Head of caudate nucleus (tissue), 42 donors: ENCODE measurements at regions not wholly inside any gene's neighbourhood (a gene's known extent, or its start where the extent isn't known, plus 50 kb on each side); places are given as distances from the start of the nearest gene placed in this dataset.
A peak's percentile ranks its signal among the peaks of the same experiment; 100 is the strongest.

Experiments
- DNase-seq, 42 donors: peaks; one replicate each; pipeline versions ENCODE4 v3.0.0 to v3.0.0-alpha.2; 2020 to 2021; ENCODE audit warnings: mixed read lengths in 7 of 42
- intact Hi-C: fragments of 100-400 bp; cut with DNase I; formaldehyde crosslinking; loops from one replicate; pipeline ENCODE4 v1.15.0; 2022

DNA sequence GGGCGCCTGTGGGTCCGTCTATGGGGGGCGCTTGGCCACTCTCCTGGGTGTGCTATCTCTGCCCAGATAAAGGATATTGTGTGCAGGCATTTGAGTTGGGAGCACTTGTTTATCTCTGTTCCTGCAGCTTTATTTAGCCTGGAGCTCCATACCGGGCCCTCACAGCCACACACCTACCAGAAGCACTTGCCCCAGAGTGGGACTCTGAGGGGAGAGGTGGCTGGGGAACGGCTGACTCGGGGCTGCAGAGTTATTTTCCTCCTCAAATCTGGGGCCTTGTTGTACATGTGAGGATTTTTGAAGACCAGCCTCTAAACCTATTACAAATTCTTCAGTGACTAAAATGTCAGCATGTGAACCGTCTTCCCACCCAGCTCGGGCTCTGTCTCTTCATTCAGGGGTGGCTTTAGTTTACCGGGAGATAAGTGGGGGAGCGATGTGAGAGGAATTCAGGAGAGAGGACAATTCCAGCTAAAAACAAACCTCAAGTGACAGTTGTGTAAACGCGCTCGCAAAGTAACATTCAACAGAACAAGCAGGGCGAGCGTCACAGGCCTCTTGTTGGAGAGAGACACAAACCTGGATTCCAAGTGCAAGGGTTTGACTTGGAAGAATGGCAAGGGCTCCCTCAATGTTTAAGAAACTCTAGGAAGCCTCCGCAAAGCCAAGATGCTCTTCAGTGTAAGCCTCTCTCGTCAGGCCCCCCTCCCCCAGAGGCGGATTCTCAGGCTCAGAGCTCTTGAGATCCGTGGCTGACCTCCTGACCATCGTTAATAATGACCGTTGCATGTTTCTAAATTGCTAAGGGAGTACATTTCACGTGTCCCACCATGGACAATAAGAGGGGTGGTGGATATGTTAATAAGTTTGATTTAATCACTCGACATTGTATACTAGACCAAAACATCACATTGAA lies 548.9 kb downstream of the QKI start:
- intact Hi-C loops, result loop anchor here (10.0 kb wide), 1 partner anchor 141 kb away; no protein-coding TSS in a partner anchor
- no peak for DNase-seq

DNA sequence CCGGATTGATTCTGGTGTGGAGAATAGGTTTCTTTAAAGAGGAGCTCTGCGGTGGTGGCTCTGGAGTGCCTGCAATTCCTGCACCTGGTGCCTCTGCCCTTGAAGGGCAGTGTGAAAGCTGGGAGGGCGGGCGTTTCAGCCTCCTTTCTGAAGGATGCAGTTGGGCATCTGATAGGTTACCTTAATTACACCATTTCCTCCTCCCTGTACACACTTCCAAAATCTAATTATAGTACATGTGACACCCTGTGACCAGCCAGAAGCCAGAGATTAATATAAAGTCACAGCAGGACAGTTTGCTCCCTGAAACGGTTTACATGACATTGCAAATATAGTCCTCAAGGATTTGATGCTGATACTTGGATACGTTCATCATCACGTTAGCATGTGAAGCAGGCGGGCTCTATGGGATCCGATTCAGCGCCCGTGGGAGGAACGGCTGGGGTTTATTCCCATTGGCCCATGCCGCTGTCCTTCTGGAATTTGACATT lies 548.2 kb downstream of the QKI start:
- DNase-seq, result no peak
- intact Hi-C loops, result loop anchor here (10.0 kb wide), 1 partner anchor 142 kb away; no protein-coding TSS in a partner anchor

DNA sequence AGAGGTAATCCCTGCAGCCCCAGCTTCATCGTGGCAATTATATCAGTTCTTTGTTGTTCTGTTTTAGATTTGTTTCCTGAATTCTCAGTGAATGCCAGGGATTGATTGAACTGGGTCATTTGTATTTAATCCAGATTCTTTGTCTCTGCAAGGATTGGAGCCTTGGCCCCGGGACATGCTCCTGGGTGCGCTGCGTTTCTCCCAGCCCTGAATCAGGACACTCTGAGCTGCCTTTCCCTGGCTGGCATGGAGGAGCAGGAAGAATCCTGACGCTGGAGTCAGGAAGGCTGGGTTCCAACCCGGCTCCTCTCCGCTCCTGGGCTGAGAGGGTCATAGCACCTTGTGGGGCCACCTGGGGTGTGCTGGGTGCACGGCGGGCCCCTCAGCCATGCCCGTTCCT lies 545.6 kb downstream of the QKI start:
- peak in 14 of 42 donors; percentile 24 to 62 (median 38) for DNase-seq
- intact Hi-C loops, result loop anchor here (10.0 kb wide), 1 partner anchor 145 kb away; no protein-coding TSS in a partner anchor

DNA sequence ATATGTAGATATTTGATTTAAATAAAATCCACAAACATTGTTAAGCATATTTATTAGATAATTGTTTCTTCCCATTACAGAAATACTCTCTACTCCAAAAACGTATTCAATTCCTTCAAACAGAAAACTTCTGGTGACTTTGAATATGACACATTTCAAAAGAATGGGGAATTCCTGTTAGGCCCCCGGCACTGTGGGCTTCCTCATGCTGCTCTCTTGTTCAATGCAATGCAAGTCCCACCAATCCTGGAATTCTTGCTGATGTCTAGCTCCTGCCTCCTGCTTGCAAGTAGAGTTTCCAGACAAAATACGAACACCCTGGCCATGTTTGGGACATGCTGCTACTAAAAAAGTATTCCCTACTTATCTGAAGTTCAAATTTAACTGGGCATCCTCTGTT lies 544.1 kb downstream of the QKI start:
- intact Hi-C loops, result loop anchor here (10.0 kb wide), 2 partner anchors 374 to 534 kb away; no protein-coding TSS in a partner anchor

DNA sequence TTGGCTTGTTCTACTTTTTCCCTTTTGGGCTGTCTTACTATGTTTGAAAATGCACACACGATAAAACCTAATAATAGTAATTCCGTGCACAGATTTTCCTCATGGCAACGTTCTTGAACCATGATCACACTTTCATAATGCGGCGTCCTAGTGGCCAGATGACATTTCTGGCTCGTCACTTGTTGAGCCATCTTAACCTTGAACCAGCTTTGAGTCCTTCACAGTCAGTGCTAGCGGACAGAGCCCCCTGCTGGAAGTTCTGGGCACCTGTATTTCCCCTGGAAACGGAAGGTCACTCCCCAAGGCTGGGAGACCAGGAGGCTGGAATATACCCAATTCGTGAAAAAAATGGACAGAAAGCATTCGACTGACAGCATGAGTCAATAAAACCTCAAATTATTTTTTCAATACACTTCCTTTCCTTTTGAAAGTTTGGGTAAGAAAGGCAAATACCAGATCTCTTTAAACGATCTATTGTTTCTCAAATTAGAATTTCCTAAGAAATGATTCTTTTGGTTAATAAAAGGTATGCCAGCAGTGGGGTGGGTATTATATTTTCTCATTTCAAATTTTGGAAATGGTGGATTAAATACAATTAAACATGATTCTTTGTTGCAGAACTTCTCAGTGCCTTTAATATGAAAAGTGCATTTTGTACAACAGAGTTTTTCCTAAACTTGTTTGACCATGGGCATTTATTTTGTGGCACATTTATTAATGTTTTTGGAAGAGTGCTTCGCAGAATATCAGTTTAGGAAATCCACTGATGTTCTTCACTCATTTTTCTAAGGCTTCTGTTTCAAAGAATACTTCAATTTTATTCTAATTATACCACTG lies 542.3 kb downstream of the QKI start:
- DNase-seq, result peak in 41 of 42 donors; percentile 50 to 93 (median 79)
- intact Hi-C loops, result loop anchor here (10.0 kb wide), 2 partner anchors 372 to 532 kb away; no protein-coding TSS in a partner anchor

More for the DNA sequence above, 544.1 kb downstream of the QKI start:
- no peak for DNase-seq

DNA sequence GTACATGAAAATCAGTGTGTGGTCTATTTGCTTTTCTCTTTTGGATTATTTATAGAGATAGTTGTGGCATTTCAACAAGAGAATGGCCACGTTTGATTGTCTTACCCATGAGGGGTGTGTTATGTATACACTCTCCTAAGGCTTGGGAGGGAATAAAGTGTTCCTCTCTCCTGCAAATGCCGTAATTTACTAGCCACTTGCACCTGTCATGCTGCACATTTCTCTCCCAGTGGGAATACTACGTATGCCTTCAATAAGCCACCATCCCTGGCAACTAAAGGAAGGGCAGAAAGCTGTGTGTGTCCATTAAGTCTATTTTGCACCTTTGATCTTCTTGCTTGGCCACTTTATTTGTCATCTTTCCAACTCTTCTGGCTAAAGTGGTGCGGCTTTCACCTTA lies 541.2 kb downstream of the QKI start:
- DNase-seq, result no peak
- intact Hi-C loops, result loop anchor here (10.0 kb wide), 2 partner anchors 371 to 531 kb away; no protein-coding TSS in a partner anchor

DNA sequence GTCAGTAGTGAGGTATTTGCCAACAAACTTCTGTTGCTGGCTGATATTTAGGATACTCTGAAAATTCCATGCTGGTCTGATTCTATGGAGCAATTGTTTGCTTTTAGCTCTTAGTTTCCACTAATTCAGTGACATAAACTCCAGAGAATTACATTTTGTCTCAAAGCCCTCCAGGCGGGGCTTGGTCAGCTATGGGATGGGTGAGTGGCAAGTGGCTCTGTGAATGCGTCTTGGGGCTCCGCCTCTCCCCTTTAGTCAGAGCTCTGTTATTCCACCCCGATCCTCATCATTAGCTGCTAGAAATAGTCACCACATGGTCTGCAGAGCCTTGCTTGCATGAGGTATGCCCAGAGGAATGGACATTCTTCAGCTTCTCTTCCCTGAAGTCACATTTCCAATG lies 540.6 kb downstream of the QKI start:
- intact Hi-C loops, result loop anchor here (10.0 kb wide), 2 partner anchors 370 to 530 kb away; no protein-coding TSS in a partner anchor
- no peak for DNase-seq

DNA sequence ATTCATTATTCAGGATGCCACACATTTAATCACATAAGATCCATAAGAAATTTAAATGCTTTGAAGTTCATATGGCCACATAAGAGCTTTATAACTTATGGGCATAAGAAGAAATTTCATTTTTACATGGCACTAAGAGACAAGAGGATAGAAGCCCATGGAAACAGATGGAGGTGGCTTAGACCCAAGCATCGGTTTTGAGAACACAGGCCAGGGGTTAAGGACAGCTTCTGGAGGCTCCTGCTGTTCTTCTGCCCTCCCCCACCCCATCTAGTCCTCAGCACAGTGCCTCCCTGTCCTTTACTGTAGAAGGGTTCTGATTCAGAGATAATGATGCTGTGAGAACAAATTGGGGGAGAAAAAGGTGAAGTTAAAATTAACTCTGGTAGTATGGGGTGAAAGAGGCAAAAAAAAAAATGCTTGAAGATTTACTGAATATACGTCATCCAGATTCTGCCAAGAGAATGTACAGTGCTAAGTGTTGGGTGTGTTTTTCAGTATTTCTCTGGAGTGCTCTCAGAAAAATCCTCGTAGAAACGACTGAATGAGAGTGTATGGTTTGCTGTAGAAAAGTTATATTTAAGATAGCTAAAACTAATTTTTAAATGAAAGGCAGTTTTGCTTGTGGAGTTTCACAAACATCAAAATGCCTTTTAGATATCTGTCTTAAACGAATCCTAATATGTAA lies 539.7 kb downstream of the QKI start:
- intact Hi-C loops, result loop anchor here (10.0 kb wide), 2 partner anchors 369 to 529 kb away; no protein-coding TSS in a partner anchor
- no peak for DNase-seq

DNA sequence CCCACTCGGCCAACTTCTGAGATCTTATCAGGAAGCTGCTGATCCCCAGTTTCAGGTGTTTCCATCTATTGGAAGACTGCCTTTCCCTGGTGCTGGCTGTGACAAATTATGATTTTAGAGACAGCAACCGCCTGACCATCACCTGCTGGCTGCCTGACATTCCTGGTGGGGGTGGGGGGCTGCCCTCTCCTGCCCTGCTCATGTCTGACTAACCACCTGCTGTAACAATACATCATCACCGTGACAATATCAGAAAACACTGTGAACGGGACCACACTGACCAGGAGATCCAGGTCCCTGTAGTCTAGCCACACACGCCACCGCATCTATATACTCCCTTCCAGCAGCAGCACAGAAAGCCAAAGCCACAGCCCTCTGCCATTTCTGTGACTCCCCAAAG lies 537.5 kb downstream of the QKI start:
- intact Hi-C loops, result loop anchor here (10.0 kb wide), 2 partner anchors 367 to 527 kb away; no protein-coding TSS in a partner anchor
- DNase-seq, result peak in 1 of 42 donors; percentile 31

DNA sequence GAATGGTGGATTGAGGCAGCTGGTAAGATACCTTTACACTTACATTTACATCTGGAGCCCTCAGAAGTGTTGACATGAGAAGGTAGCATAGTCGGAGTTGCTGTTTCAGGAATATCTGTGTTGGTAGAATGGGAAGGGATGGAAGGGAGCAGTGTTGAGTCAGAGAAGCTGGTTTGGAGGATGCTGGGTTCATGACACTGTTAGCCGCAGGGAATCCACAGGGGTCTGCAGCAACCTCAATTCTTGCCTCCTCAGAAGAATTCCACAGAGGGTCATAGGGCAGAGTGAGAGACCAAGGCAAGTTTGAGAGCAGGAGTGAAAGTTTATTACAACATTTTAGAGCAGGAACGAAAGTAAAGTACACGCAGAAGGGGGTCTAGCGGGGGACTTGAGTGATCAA lies 536.8 kb downstream of the QKI start:
- intact Hi-C loops, result loop anchor here (10.0 kb wide), 2 partner anchors 367 to 527 kb away; no protein-coding TSS in a partner anchor
- no peak for DNase-seq

DNA sequence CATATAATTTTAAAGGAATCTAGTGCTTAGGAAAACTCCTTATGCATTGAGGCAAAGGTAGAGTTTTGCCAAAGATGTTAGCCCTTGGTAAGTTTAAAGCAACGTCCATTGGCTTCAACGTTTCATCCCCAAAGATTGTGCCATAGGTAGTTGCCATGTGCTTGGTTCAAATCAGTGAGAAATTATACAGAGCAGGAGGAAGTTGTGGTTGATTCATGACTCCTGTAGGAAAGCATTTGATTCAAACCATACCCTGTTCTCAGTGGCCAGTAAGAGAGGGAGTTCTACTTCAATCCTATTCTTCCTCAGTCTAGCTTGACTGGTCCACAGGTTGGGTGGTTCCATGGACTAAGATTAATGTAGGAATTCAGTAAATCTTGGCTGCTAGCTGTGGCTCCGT lies 535.6 kb downstream of the QKI start:
- intact Hi-C loops, result loop anchor here (10.0 kb wide), 2 partner anchors 365 to 525 kb away; no protein-coding TSS in a partner anchor
- no peak for DNase-seq

DNA sequence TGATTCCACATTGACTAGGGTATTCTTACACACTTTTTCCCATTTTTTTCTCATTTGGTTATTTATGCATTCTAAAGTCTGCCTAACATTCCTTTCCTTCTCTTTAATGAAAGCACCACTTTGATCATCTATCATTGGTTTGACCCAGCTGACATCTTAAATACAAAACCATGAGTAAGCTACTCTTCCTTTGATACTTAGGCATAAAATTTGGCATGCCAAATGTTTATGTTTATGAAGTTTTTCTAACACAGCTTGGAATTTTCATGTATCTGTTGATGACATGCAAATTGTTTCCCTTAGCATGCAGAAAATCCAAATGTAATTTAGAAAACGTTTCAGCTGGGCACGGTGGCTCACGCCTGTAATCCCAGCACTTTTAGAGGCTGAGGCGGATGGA lies 534.9 kb downstream of the QKI start:
- intact Hi-C loops, result no loop called here
- no peak for DNase-seq

DNA sequence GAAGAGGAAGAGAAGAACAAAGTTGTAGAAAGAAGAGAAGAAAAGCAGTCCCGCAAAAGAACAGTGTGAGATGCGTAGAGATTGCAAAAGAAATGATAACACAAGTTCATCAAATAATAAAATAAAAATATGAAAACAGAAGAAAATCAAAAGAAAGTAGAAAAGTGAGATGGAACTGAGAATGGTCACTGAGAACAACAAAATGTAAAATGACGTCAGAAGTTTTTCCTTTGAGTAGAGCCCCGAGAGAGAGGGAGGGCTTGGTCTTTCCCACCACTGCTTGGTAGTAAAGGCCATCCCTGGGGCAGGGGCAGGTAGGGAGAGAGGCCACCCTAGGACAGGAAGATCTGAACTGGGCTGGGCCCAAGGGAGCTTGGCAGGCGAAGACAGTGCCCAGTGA lies 533.7 kb downstream of the QKI start:
- intact Hi-C loops, result no loop called here

DNA sequence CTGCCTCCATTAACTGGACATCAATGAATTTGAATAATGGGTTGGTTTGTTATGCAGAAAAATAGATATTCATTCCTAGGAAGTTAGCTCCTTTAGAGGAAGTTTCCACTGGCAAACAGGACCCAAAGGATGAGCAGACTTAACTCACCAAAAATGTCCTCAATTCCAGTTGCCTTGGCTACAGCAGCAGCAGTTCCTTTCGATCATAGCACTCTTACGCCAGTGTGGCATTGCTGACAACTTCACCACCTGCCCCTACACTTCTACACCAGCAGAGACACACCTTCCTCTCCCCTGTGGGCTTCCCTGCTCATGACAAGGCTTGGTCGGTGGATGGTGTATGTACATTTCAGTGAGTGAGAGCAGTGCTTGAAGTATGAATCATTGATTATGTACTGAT lies 532.8 kb downstream of the QKI start:
- intact Hi-C loops, result no loop called here
- DNase-seq, result no peak

More for the DNA sequence above, 533.7 kb downstream of the QKI start:
- peak in 1 of 42 donors; percentile 40 for DNase-seq

DNA sequence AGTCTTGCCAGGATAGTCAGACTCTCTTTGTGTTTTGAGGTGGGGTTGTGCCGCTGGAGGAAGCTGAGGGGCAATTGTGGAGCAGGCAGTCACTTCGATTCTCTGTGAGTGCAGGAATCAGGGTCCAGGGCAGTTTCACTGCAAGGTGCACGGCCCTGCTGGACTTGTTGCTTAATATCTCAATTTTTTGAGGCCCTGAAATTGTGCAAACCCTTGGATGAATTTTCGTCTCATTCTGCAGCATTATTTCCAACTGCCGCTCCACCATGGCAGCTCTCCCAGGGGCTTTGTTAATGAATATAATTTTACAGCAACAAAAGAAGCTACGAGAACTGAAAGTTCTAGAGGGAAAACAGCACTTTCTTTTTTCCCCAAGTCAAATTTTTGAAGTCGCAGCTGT lies 531.9 kb downstream of the QKI start:
- peak in 15 of 42 donors; percentile 12 to 65 (median 38) for DNase-seq
- intact Hi-C loops, result no loop called here

DNA sequence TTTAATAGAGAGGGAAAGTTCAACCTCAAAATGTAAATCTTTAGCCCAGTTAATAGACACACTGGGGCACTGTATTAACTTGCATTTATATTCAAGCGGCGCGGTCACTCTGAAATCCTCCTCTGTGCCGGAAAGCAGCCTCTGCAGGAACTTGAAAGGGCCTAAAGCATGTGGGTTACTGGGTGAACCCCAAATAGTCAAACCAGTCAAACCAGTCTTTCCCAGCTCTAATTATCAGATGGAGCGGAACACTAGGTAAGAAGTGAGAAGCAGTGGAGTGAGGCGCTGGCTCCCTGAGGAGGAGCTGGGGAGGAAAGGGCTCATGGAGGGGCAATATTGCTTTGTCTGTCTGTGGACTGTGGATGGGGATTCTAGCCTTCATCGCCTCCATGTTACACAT lies 531.3 kb downstream of the QKI start:
- intact Hi-C loops, result no loop called here
- peak in 35 of 42 donors; percentile 16 to 77 (median 49) for DNase-seq

DNA sequence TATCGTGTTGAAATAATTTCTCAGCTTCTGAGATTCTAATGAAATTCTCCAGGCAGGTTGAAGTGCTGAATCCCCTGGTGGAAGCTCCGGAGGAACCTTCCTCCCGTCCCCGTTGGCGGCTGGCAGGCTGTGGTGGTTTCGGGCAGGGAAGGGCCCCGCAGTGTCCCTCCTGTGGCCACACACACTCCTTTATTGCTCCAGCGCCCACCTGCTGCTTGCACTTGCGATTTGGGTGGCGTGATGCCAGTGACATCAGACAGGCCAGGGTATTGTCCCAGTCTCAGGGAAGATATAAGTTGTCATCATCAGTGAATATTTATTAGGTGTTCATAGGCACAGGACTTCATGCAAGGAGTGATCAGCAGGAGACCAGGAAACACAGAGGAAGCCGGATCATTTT lies 530.4 kb downstream of the QKI start:
- DNase-seq, result peak in 27 of 42 donors; percentile 11 to 65 (median 40)
- intact Hi-C loops, result no loop called here

DNA sequence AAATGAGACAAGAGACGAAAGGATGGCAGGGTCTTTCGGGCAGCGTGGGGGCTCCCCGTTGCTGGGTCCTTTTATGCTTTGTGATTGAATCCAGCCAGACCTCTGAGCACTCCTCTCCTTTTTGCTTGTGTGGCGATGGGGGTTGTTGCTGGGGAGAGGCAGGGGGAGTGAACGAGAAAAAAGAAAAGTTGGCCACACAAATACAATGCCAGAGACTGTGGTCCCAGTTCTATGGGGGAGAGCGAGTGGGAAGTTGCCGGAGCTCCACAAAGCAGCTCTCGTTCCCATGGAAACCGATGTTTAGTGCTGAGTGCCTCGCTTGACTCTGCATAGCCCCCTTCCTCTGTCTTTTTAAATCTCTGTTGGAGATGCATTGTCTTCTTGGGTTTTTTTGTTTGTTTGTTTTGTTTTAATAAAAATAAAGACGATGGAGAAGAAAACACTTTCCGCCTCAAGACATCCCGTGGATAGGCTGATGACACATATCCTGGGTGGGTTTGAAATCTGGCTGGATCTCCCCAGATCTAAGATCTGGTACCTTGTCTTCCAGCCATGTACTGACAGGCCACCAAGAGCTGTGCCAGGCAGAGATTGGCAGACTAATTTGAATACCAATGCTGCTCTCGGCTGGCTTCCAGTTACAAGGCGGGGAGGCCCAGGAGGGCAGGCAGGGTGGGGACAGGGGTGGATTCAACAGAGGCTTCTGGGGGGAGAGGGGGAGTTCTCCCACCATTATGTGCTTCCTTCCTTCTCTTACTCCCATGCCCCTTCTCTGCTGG lies 529.3 kb downstream of the QKI start:
- peak; percentile 45 to 95 (median 80) for DNase-seq
- intact Hi-C loops, result no loop called here
